ENCODE measurements at regions not wholly inside any gene's neighbourhood (a gene's known extent, or its start where the extent isn't known, plus 50 kb on each side); places are given as distances from the start of the nearest gene placed in this dataset.
A peak's percentile ranks its signal among the peaks of the same experiment; 100 is the strongest.

- no peaks in the 10 kb centered on the region for H3K27me3 Mint-ChIP-seq
- H3K36me3 Mint-ChIP-seq (ENCODE audit: low read depth), result no peaks in the 10 kb centered on the region
- DNase-seq, result no peak
- no peak overlapping the region for H3K27ac Mint-ChIP-seq
- H3K4me1 Mint-ChIP-seq (ENCODE audit: low read depth), result peaks cover 7% of the 10 kb centered on the region
- H3K9me3 Mint-ChIP-seq, result no peaks in the 10 kb centered on the region
- H3K4me3 Mint-ChIP-seq, result no peak overlapping the region
Observed at GRCh38 chr14:97581016-97581415, 783.8 kb downstream of the VRK1 start.

- no peaks in the 10 kb centered on the region for H3K9me3 Mint-ChIP-seq
- H3K27me3 Mint-ChIP-seq, result no peaks in the 10 kb centered on the region
- no peaks in the 10 kb centered on the region for H3K36me3 Mint-ChIP-seq (ENCODE audit: low read depth)
- no peak for DNase-seq
- H3K4me3 Mint-ChIP-seq, result no peak overlapping the region
- peaks cover 7% of the 10 kb centered on the region for H3K4me1 Mint-ChIP-seq (ENCODE audit: low read depth)
- no peak overlapping the region for H3K27ac Mint-ChIP-seq
Observed at GRCh38 chr14:97582022-97582421, 784.8 kb downstream of the VRK1 start.

- Mint-ChIP-seq H3K27me3 (no peaks in the 10 kb centered on the region), H3K27ac (no peak overlapping the region), H3K4me3 (no peak overlapping the region), H3K9me3 (no peaks in the 10 kb centered on the region), H3K4me1 (ENCODE audit: low read depth) (peaks cover 14% of the 10 kb centered on the region), H3K36me3 (ENCODE audit: low read depth) (no peaks in the 10 kb centered on the region)
- DNase-seq, result no peak
Observed at GRCh38 chr14:97584528-97584927, 787.3 kb downstream of the VRK1 start.

DNA sequence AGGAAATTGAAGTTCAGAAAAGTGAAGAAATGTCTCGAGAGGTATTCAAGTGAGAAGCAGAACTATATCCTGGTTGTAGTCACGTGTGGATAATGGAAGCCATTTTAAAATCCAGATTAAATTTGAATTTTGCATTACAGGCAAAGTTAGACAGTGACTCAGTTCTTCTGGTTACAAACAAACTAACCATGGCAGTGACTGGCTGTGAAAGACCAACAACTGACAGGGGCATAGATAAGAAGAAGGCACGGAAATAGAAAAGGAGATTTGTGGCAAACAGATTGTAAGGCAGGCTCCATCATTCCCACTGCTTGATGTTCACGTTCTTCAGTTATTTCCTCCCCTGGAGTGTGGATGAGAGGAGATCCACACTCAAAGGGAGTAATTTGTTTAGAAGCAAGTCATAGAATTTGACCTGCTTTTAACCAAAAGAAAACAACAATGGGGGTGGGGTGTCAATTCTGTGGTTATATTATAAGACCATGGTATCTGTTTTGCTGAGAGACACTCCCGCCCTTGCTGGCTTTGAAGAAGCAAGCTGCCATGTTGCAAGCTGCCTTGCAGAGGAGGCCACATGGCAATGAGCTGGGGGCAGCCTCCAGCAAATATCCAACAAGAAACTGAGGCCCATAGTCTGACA, 795.3 kb downstream of the VRK1 start:
- Mint-ChIP-seq H3K4me3 (no peak overlapping the region), H3K36me3 (ENCODE audit: low read depth) (no peaks in the 10 kb centered on the region), H3K27me3 (no peaks in the 10 kb centered on the region), H3K9me3 (no peaks in the 10 kb centered on the region), H3K4me1 (ENCODE audit: low read depth) (peaks cover 44% of the 10 kb centered on the region), H3K27ac (no peak overlapping the region)
- DNase-seq, result no peak

GRCh38 chr14:97594306-97594705, 797.1 kb downstream of the VRK1 start:
- Mint-ChIP-seq H3K9me3 (no peaks in the 10 kb centered on the region), H3K27me3 (no peaks in the 10 kb centered on the region), H3K4me1 (ENCODE audit: low read depth) (peaks cover 32% of the 10 kb centered on the region), H3K27ac (no peak overlapping the region), H3K36me3 (ENCODE audit: low read depth) (no peaks in the 10 kb centered on the region), H3K4me3 (no peak overlapping the region)
- no peak for DNase-seq

- Mint-ChIP-seq H3K36me3 (ENCODE audit: low read depth) (no peaks in the 10 kb centered on the region), H3K9me3 (peaks cover 6% of the 10 kb centered on the region), H3K4me3 (no peak overlapping the region), H3K4me1 (ENCODE audit: low read depth) (peaks cover 29% of the 10 kb centered on the region), H3K27me3 (no peaks in the 10 kb centered on the region), H3K27ac (no peak overlapping the region)
- DNase-seq, result peak; percentile 61
Observed at GRCh38 chr14:97602438-97603117, 805.4 kb downstream of the VRK1 start.

DNA sequence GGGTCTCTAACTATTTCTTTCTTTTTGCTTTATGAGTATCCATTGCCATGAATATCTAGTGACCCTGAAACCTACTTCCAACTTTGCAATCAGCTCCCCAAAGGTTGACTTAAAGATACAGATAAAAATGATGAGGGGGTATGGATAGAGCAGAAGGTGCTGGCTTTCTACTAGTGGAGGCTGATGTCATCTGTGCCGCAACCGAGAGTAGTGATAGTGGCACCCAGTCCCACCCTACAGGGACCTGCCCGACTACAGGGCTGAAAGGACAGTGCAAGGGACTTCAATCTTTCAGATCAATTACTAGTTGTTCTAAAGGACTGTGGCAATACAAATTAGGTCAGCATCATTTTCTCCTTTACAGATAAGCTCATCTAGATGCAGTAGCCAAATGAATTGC, 806.0 kb downstream of the VRK1 start:
- H3K4me1 Mint-ChIP-seq (ENCODE audit: low read depth), result peaks cover 33% of the 10 kb centered on the region
- peaks cover 6% of the 10 kb centered on the region for H3K9me3 Mint-ChIP-seq
- H3K36me3 Mint-ChIP-seq (ENCODE audit: low read depth), result no peaks in the 10 kb centered on the region
- no peaks in the 10 kb centered on the region for H3K27me3 Mint-ChIP-seq
- no peak overlapping the region for H3K4me3 Mint-ChIP-seq
- DNase-seq, result no peak
- H3K27ac Mint-ChIP-seq, result no peak overlapping the region

GRCh38 chr14:97604731-97605130, 807.5 kb downstream of the VRK1 start:
- Mint-ChIP-seq H3K4me1 (ENCODE audit: low read depth) (peaks cover 34% of the 10 kb centered on the region), H3K27ac (no peak overlapping the region), H3K4me3 (no peak overlapping the region), H3K9me3 (peaks cover 6% of the 10 kb centered on the region), H3K36me3 (ENCODE audit: low read depth) (no peaks in the 10 kb centered on the region), H3K27me3 (no peaks in the 10 kb centered on the region)
- DNase-seq, result no peak

- Mint-ChIP-seq H3K27ac (no peak overlapping the region), H3K9me3 (peaks cover 15% of the 10 kb centered on the region), H3K4me1 (ENCODE audit: low read depth) (peaks cover 48% of the 10 kb centered on the region), H3K27me3 (no peaks in the 10 kb centered on the region), H3K36me3 (ENCODE audit: low read depth) (peaks cover 16% of the 10 kb centered on the region), H3K4me3 (no peak overlapping the region)
- no peak for DNase-seq
Observed at GRCh38 chr14:97618401-97618800, 821.2 kb downstream of the VRK1 start.

GRCh38 chr14:97618917-97619690, 821.9 kb downstream of the VRK1 start:
- Mint-ChIP-seq H3K36me3 (ENCODE audit: low read depth) (peaks cover 12% of the 10 kb centered on the region), H3K27ac (peak overlapping the region; percentile 93)
- DNase-seq, result no peak

DNA sequence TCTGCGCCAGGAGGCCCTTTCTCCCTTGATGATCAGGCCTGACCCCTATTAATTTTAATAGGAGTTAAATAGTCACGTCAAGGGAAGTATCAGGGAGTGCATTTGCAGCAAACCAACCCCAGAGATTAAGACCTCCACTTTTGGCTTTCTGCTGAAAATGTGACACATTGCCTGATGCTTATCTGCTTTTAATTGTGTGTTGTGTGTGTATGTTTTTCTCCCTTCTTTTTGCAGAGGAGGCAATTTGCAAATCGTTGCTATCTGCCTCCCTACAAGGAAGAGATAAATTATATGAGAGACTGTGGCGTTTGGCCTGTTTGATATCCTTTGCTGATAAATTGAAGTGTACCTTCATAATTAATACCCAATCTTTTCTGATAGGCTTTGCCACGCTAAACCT, 822.9 kb downstream of the VRK1 start:
- H3K27me3 Mint-ChIP-seq, result no peaks in the 10 kb centered on the region
- H3K27ac Mint-ChIP-seq, result peak overlapping the region; percentile 93
- peaks cover 6% of the 10 kb centered on the region for H3K36me3 Mint-ChIP-seq (ENCODE audit: low read depth)
- peaks cover 7% of the 10 kb centered on the region for H3K9me3 Mint-ChIP-seq
- no peak for DNase-seq
- H3K4me1 Mint-ChIP-seq (ENCODE audit: low read depth), result peaks cover 50% of the 10 kb centered on the region
- H3K4me3 Mint-ChIP-seq, result peak overlapping the region; percentile 76

More at GRCh38 chr14:97618917-97619690, 821.9 kb downstream of the VRK1 start:
- Mint-ChIP-seq H3K4me3 (no peak overlapping the region), H3K4me1 (ENCODE audit: low read depth) (peaks cover 48% of the 10 kb centered on the region), H3K9me3 (peaks cover 11% of the 10 kb centered on the region), H3K27me3 (no peaks in the 10 kb centered on the region)

DNA sequence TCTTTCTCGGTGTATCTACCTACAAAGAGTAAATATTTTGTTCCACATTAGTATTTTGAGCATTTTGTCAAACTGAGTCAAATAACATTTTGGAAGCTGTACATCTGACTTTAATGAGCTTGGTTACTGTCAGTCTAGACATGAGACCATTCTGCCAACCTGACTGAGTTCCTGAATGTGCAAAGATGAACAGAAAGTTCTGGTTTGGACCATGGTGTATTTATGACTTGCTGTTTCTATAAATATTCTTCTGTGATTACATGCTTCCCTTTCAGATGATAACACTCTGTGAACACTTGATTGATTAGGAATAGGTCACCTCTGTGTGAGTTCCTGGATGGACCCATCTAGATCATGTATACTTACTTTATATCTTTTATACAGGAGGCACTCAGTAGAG, 827.8 kb downstream of the VRK1 start:
- no peak overlapping the region for H3K4me3 Mint-ChIP-seq

GRCh38 chr14:97625477-97625876, 828.3 kb downstream of the VRK1 start:
- Mint-ChIP-seq H3K27ac (no peak overlapping the region), H3K9me3 (peaks cover 2% of the 10 kb centered on the region), H3K4me3 (no peak overlapping the region), H3K27me3 (no peaks in the 10 kb centered on the region), H3K4me1 (ENCODE audit: low read depth) (peaks cover 18% of the 10 kb centered on the region), H3K36me3 (ENCODE audit: low read depth) (no peaks in the 10 kb centered on the region)
- DNase-seq, result no peak

More for the DNA sequence above, 827.8 kb downstream of the VRK1 start:
- Mint-ChIP-seq H3K27me3 (no peaks in the 10 kb centered on the region), H3K4me1 (ENCODE audit: low read depth) (peaks cover 23% of the 10 kb centered on the region), H3K27ac (no peak overlapping the region), H3K9me3 (peaks cover 2% of the 10 kb centered on the region), H3K36me3 (ENCODE audit: low read depth) (no peaks in the 10 kb centered on the region)
- DNase-seq, result no peak

DNA sequence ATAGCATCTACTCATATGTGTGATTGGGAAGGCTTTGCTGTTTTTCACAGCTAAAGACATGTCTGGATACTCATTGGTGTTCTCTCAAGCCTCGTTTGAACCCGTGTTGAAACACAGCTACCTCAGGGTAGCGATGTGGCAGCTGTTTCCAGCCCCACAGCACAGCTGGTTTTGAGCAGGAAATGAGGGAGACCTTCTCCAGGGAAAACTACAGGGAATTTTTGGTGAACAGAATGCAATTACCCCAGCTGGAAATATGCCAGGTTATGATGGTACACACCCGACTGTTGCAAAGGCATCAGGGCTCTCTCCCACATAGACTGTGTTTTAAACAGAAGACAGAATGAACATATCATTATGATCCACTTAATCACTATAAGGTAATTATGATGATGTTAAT, 828.9 kb downstream of the VRK1 start:
- DNase-seq, result no peak
- H3K4me3 Mint-ChIP-seq, result no peak overlapping the region
- no peak overlapping the region for H3K27ac Mint-ChIP-seq
- H3K4me1 Mint-ChIP-seq (ENCODE audit: low read depth), result peaks cover 12% of the 10 kb centered on the region
- H3K27me3 Mint-ChIP-seq, result no peaks in the 10 kb centered on the region
- peaks cover 2% of the 10 kb centered on the region for H3K9me3 Mint-ChIP-seq
- no peaks in the 10 kb centered on the region for H3K36me3 Mint-ChIP-seq (ENCODE audit: low read depth)

DNA sequence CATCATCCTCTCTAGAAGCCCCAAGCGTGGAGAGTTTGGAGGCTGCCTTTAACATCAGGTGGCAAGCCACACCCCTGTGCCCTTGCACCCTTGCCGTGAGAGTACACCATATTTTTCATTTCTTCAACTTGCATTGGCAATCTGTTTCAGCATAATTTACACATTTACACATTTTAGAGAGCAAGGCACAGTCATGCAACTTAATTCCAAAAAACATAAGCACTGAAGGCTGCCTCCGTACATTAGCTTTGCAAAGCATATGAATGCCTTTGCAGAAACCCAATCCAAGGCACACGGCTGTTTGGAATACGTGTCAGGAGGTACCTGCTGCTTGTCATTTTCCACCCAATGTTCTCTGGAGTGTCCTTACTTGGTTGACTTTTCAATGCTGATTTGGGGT, 833.1 kb downstream of the VRK1 start:
- Mint-ChIP-seq H3K9me3 (no peaks in the 10 kb centered on the region), H3K27ac (no peak overlapping the region), H3K4me3 (no peak overlapping the region), H3K27me3 (no peaks in the 10 kb centered on the region), H3K36me3 (ENCODE audit: low read depth) (no peaks in the 10 kb centered on the region), H3K4me1 (ENCODE audit: low read depth) (peaks cover 19% of the 10 kb centered on the region)
- no peak for DNase-seq
